ENCODE measurements at regions not wholly inside any gene's neighbourhood (a gene's known extent, or its start where the extent isn't known, plus 50 kb on each side); places are given as distances from the start of the nearest gene placed in this dataset.

GRCh38 chr11:32318071-32319055, 117.0 kb downstream of the WT1 start:
- DNase-seq: no peak

- DNase-seq: no peak
These were observed 111.6 kb downstream of the WT1 start for GRCh38 chr11:32323814-32324130.

GRCh38 chr11:32325187-32325586, 110.2 kb downstream of the WT1 start:
- no peak for DNase-seq

GRCh38 chr11:32325725-32326124, 109.6 kb downstream of the WT1 start:
- DNase-seq: no peak

DNA sequence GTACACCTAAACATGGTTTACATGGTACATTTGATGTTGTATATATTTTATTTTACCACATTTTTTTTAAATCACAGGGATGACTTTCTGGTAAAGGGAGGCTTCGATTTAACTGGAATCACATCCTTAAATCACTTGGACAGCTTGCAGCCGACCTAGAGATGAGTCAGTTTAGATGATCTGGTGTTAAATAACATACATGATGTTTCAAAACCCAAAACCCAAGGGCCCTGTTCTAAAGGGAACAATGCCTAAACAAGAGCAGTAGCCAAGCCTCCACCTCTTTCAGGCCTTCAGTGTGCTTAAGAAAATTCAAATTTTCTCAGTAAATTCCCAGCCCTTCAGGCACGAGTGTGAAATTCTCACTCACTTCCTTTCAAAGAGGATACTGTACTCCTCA, 108.8 kb downstream of the WT1 start:
- DNase-seq: no peak

DNA sequence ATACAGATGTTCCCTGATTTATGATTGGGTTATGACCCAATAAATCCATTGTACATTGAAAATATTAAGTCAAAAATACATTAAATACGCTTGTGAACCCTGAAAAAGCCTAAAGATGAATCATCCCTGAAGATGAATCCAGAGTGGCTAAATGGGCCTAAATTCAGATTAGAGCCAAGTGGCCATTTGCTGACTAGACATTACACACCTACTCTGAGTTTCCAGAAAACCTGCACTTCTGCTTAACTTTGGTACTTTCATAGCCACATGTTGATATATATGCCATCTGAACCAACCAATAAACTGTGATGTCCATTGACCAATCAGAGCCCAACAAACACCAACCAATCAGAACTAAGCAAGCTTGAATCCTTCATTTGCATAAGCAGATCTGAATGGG, 106.9 kb downstream of the WT1 start:
- DNase-seq: no peak

GRCh38 chr11:32331098-32331497, 104.2 kb downstream of the WT1 start:
- no peak for DNase-seq

GRCh38 chr11:32331792-32332191, 103.5 kb downstream of the WT1 start:
- no peak for DNase-seq

- DNase-seq: no peak
These were observed 102.4 kb downstream of the WT1 start for GRCh38 chr11:32332990-32333319.

DNA sequence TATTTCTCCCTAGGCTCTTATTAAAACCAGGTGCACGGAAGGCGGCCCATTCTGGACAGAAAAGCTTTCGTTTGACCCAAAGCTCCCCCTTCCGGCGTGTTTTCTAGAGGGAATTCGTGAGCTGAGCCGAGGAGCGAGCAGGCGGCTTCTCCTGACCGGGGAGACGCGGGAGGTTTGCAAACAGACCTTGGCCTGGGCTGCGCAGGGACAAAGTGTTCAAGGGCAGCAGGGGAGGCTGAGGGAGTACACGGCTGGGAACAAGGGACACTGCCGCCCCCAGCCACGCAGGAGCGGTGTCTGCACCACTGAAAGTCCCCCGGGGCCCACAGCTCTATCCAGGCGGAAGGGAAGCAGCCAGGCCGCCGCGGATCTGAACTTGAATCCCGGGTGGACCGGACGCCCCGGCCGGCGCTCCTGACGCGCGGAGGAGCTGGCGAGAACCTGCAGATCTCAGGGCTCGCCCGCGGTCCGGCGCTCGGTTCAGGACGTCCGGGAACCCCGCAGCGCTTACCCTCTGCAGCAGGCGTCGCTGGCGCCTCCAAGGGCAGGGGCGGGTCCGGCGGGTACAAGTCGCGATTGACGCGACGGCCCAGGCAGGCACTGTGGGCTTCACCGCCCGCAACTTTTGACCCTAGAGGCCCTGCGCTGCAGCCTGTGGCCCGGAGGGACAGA, 101.9 kb downstream of the WT1 start:
- DNase-seq: peak; percentile 33

DNA sequence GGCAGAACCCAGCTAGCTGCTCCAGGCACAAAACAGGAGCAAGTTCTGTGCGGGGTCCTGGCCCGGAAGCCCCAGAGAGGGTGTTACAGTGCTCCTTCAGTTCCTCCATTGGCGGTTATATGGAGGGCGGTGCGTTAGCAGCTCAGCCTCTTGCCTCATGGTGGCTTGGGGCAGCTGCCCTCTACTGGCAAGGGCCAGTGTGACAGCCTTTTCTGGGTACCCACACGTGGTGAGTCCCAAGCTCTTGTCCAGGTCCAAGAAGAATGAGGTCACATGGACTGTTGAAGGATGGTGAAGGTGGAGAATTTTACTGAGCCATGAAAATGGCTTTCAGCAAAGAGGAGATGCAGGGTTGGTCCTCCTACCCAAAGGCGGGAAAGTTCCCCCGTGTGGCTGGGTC, 100.5 kb downstream of the WT1 start:
- peak; percentile 3 for DNase-seq

All from stimulated activated CD4-positive, alpha-beta T cell treated with anti-CD3 and anti-CD28 coated beads, Interleukin-12 subunit alpha, Interleukin-12 subunit beta, amount 100 ng/mL, for 4 hours (primary cell).